Adipocyte (in vitro differentiated cells): ENCODE measurements at regions not wholly inside any gene's neighbourhood (a gene's known extent, or its start where the extent isn't known, plus 50 kb on each side); places are given as distances from the start of the nearest gene placed in this dataset.

Experiments
- DNase-seq: peaks from one replicate; pipeline ENCODE4 v3.0.0-alpha.2; 2015; ENCODE audit warnings: low read depth
- H3K27me3 ChIP-seq: replicated peaks from 2 replicates; pipeline ENCODE4 v1.7.0; 2013; ENCODE audit warnings: mild to moderate bottlenecking, low read length, moderate library complexity; ENCODE audit not compliant: control insufficient read depth, insufficient read depth
- H3K36me3 ChIP-seq: 2 replicates; pipeline ENCODE4 v1.7.0; 2013; ENCODE audit warnings: low read length, mild to moderate bottlenecking, moderate library complexity; ENCODE audit not compliant: control insufficient read depth, insufficient read depth, severe bottlenecking
- H3K4me1 ChIP-seq: 2 replicates; pipeline ENCODE4 v1.7.0; 2013; ENCODE audit warnings: mild to moderate bottlenecking, low read length, moderate library complexity; ENCODE audit not compliant: control insufficient read depth, insufficient read depth
- H3K4me3 ChIP-seq: 2 replicates; pipeline ENCODE4 v1.7.0; 2013; ENCODE audit warnings: mild to moderate bottlenecking, low read length, moderate library complexity
- H3K9ac ChIP-seq: 2 replicates; pipeline ENCODE4 v1.7.0; 2013; ENCODE audit warnings: mild to moderate bottlenecking, low read length, moderate library complexity
- H3K9me3 ChIP-seq: 2 replicates; pipeline ENCODE4 v1.7.0; 2013; ENCODE audit warnings: mild to moderate bottlenecking, low read length, moderate library complexity; ENCODE audit not compliant: control insufficient read depth

DNA sequence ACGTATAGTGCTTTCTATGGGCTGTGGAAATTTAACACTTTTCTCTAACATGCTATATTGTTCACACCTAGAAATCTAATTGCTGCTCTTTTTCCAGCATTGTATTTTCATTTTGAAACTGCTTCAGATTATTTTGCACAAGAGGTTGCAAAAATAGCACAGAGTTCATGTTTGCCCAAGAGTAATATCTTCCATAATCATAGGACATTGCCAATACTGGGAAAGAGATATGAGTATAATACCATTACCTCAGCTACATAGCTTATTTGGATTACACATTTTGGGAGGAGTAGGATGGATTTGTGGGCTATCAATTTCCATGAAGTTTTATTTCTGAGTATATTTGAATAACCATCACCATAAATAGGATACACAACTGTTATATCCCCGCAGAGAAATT is 717.1 kb downstream of the CDH9 start:
- Histone ChIP-seq H3K36me3 (no peaks in the 10 kb centered on the region), H3K4me3 (no peak overlapping the region), H3K9ac (peak overlapping the region; percentile 51), H3K4me1 (peaks cover 8% of the 10 kb centered on the region), H3K9me3 (no peaks in the 10 kb centered on the region), H3K27me3 (no peaks in the 10 kb centered on the region)
- DNase-seq, result no peak

DNA sequence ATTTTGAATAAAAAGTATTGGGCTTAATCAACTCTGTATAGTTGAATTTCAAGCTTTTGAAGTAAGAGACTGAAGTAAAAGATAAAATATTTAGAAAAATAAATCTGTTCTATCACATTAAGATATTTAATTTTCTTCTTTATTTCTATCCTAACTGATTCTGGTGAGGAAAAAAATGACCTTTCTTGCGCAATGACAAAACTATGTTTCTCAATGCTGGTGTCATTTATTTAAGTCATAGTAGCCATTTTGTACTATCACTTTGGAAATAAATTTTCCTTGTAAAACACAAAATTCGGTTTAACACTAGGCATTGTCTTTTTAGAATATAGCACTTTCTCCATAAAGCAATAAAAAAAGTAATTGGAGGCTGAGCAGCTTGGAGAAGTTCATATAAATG is 728.0 kb downstream of the CDH9 start:
- no peaks in the 10 kb centered on the region for H3K36me3 ChIP-seq
- H3K27me3 ChIP-seq, result no peaks in the 10 kb centered on the region
- H3K9me3 ChIP-seq, result no peaks in the 10 kb centered on the region
- peak overlapping the region; percentile 46 for H3K9ac ChIP-seq
- no peak for DNase-seq
- H3K4me3 ChIP-seq, result no peak overlapping the region
- H3K4me1 ChIP-seq, result peaks cover 4% of the 10 kb centered on the region

DNA sequence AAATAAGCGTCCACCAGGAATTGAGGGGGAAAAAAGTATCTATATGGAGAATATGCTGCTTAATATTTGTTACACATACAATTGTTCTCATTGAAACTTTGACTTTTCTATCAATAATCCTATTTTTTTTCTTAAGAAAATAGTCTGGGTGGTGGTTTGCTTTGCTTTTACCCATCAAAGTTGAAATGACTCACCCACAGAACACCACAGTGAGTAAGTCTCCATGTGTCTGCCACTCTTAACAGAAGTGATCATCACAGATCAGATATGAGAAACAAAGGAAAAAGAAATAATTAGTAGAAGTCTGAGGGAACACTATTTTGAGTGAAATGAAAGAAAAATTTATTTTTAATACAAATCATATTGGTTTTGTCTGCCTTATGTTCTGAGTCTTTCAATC is 742.8 kb downstream of the CDH9 start:
- no peak for DNase-seq
- Histone ChIP-seq H3K4me1 (peaks cover 6% of the 10 kb centered on the region), H3K27me3 (no peaks in the 10 kb centered on the region), H3K4me3 (no peak overlapping the region), H3K36me3 (no peaks in the 10 kb centered on the region), H3K9me3 (no peaks in the 10 kb centered on the region), H3K9ac (no peak overlapping the region)

DNA sequence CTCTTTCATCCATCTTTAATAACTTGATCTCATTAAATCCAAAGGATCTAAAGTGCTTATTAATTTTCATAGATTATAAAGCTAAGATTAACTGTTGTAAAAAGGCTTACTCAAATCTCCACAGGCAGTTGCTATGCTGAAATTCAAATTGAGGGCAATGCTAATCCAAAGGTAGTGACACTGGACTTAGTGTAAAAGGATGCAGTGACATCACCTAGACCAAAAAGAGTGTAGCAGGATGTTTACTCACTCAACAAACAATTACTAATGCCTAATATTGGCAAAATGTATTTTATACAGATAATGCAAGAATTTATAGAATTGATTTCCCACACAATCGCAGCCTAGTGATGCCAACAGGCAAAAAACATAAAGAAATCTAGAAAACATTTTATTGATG is 756.2 kb downstream of the CDH9 start:
- Histone ChIP-seq H3K9me3 (no peaks in the 10 kb centered on the region), H3K27me3 (no peaks in the 10 kb centered on the region), H3K4me3 (no peak overlapping the region), H3K9ac (no peak overlapping the region), H3K4me1 (no peaks in the 10 kb centered on the region), H3K36me3 (no peaks in the 10 kb centered on the region)
- no peak for DNase-seq

DNA sequence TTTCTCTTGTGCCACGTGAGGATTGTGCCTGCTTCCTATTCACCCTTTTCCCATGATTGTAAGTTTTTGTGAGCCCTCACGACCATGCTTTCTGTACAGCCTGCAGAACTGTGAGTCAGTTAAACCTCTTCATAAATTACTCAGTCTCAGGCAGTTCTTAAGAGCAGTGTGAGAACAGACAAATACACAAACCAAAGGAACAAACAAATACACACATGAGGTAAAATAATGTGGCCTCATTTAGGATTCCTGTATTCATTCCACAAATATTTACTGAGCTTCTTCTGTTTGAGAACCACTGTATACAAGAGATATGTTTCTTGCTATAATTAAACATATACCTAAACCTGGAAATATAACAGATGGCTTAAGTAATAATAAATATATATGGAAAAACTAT is 760.3 kb downstream of the CDH9 start:
- no peaks in the 10 kb centered on the region for H3K36me3 ChIP-seq
- H3K4me1 ChIP-seq, result no peaks in the 10 kb centered on the region
- H3K9ac ChIP-seq, result no peak overlapping the region
- DNase-seq, result no peak
- H3K4me3 ChIP-seq, result no peak overlapping the region
- no peaks in the 10 kb centered on the region for H3K27me3 ChIP-seq
- H3K9me3 ChIP-seq, result no peaks in the 10 kb centered on the region

DNA sequence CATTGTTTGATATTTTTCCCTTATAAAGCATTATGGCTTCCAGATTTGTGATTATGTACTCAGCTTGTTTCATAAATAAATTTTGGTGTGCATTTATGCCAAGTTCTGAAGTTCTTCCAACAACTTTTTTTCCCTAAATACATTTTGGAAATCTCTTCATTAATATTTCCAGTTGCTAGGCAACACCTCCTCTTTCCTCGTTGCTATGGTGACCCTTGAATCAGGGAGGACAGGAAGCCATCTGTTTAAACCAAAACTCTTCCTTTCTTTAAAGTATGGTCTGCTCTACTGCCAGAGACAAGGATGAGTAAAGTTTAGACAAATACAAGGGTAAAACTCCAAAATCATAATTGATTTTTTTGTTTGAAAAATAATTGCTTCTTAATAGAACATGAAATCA is 779.3 kb downstream of the CDH9 start:
- Histone ChIP-seq H3K9ac (no peak overlapping the region), H3K4me3 (no peak overlapping the region), H3K36me3 (no peaks in the 10 kb centered on the region), H3K9me3 (peaks cover 8% of the 10 kb centered on the region), H3K27me3 (no peaks in the 10 kb centered on the region), H3K4me1 (no peaks in the 10 kb centered on the region)
- DNase-seq, result no peak

DNA sequence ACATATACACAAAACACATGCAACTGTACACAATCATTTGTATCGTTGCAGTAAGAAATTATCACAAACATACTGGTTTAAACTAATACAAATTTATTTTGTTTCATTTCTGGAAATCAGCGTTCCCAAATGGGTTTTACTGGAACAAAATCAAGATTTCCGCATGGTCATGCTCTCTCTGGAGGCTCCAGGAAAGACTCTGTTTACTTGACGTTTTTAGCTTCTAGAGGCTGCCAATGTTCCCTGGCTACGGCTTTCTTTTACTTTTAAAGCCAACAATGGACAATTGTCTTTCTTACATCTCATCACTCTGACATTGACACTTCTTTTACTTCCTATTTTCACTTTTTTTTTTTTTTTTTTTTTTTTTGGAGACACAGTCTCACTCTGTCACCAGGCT is 793.1 kb downstream of the CDH9 start:
- H3K4me1 ChIP-seq, result peaks cover 7% of the 10 kb centered on the region
- no peaks in the 10 kb centered on the region for H3K36me3 ChIP-seq
- H3K27me3 ChIP-seq, result no peaks in the 10 kb centered on the region
- peak overlapping the region; percentile 23 for H3K9ac ChIP-seq
- H3K9me3 ChIP-seq, result no peaks in the 10 kb centered on the region
- peak overlapping the region; percentile 68 for H3K4me3 ChIP-seq
- no peak for DNase-seq

DNA sequence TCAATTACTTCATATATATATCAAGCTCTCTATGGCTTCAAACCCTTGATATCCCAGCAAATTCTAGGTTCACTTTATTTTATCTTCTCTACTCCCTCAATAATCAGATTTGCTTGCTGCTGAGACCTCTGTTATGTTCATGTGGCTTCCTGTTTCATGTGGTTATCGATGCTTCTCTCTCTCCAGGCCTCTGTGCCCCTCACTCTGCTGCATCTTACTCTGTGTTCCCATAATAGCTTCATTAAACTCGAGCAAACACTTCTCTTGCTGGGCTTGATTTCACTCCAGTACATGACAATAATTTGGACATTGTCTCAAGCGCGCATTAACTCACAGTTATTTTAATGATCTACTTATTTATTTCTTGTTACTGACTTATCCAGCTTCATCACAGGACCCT is 798.8 kb downstream of the CDH9 start:
- DNase-seq, result no peak
- Histone ChIP-seq H3K4me3 (no peak overlapping the region), H3K4me1 (no peaks in the 10 kb centered on the region), H3K9me3 (no peaks in the 10 kb centered on the region), H3K9ac (no peak overlapping the region), H3K36me3 (no peaks in the 10 kb centered on the region), H3K27me3 (no peaks in the 10 kb centered on the region)

DNA sequence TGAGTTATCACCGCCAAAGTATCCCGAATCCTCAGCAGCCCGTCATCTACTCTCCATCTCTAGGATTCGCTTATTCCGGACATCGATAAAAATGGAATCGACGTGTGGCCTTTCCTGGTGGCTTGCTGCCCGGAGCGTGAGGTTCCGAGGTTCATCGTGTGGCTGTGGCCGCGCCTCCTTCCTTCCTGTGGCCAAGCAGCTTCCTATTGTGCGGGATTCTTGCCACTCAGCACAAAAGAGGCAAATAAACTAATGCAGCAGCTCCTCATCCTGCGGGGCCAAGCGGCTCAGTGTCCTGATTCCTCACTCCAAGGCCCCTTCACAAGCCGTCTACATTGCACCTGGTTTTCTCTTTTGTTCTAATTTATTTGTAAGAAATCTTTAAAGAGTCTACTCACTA is 800.9 kb downstream of the CDH9 start:
- H3K27me3 ChIP-seq, result no peaks in the 10 kb centered on the region
- no peak overlapping the region for H3K4me3 ChIP-seq
- H3K36me3 ChIP-seq, result no peaks in the 10 kb centered on the region
- H3K9ac ChIP-seq, result no peak overlapping the region
- no peak for DNase-seq
- no peaks in the 10 kb centered on the region for H3K9me3 ChIP-seq
- no peaks in the 10 kb centered on the region for H3K4me1 ChIP-seq

DNA sequence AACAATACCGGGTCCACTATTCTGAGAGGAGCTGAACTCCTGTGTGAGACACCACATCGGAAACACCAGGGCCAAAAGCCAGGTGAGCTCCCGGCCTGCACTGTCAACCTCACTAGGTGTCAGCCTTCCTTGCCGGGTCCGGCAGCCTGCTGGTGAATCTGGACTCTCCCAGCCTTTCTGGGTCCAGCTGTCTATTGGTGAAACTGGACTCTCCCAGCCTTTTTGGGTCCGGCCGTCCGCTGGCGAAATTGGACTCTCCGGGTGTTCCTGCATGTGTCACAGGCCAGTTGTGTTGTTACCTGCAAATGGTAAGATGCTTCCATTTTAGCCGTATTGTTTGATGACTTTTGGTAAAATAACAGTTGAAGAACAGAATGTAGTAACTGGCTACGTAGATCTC is 801.5 kb downstream of the CDH9 start:
- DNase-seq, result no peak
- Histone ChIP-seq H3K9me3 (no peaks in the 10 kb centered on the region), H3K4me3 (no peak overlapping the region), H3K36me3 (no peaks in the 10 kb centered on the region), H3K27me3 (no peaks in the 10 kb centered on the region), H3K9ac (no peak overlapping the region), H3K4me1 (no peaks in the 10 kb centered on the region)

DNA sequence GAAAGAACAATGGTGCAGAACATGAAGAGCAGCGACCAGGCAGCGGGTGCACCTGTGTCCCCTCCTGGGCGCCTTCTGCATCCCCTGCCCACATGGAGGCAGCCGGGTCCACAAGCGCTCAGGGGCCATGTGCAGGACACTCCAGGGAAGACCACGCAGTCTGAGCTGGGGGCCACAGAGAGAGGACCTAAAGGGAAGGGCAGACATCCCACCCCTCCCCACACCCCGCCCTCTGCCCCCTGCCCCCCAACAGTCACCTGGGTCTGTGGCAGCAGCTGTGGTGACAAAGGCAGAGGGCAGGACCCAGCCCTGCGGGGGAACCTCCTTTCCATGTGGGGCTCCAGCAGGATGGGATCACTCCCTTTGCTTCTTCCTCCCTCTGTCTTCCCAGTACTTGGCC is 805.7 kb downstream of the CDH9 start:
- H3K36me3 ChIP-seq, result no peaks in the 10 kb centered on the region
- H3K4me1 ChIP-seq, result no peaks in the 10 kb centered on the region
- H3K4me3 ChIP-seq, result no peak overlapping the region
- no peak overlapping the region for H3K9ac ChIP-seq
- DNase-seq, result no peak
- no peaks in the 10 kb centered on the region for H3K27me3 ChIP-seq
- H3K9me3 ChIP-seq, result no peaks in the 10 kb centered on the region

DNA sequence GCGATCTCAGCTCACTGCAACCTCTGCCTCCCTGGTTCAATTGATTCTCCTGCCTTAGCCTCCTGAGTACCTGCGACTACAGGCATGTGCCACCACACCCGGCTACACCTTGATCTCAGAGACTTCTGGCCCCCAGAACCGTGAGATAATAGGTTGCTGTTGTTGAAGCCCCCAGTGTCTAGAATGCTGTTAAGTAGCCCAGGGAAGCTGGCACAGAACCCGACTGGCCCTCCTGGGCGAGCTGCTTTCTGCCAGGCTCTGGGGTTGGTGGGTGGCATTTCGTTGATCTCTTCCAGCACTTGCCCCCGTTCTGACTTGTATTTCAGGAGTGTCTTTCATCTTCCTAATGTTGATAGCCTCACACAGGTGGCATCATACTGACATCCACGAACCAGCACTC is 807.1 kb downstream of the CDH9 start:
- no peak overlapping the region for H3K9ac ChIP-seq
- H3K27me3 ChIP-seq, result no peaks in the 10 kb centered on the region
- H3K9me3 ChIP-seq, result no peaks in the 10 kb centered on the region
- no peaks in the 10 kb centered on the region for H3K4me1 ChIP-seq
- H3K4me3 ChIP-seq, result no peak overlapping the region
- DNase-seq, result no peak
- H3K36me3 ChIP-seq, result no peaks in the 10 kb centered on the region
